ENCODE measurements at regions not wholly inside any gene's neighbourhood (a gene's known extent, or its start where the extent isn't known, plus 50 kb on each side); places are given as distances from the start of the nearest gene placed in this dataset.
"Not testable (repeated sequence)": the region's sequence is repeated elsewhere in the genome, so short reads cannot be mapped to it uniquely, and the experiment has no call there.

DNA sequence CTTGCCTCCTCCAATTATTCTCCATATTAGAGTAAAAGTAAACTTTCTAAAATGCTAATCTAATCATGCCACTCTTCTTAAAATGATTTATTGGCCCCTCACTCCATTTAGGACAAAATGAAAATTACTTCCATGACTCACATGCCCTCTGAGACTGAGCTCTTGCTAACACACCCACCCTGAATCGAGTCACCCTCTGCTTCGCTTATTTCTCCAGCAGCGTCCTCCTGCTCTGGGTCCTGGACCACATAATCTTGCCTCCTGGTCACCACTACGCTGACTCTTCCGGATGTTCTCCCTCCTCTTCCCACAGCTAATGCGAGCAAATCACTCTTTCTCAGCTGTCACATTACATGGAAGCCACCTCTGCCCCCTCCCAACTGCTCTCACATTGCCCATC is 384.0 kb upstream of the FZD8 start:
- no peak for DNase-seq

DNA sequence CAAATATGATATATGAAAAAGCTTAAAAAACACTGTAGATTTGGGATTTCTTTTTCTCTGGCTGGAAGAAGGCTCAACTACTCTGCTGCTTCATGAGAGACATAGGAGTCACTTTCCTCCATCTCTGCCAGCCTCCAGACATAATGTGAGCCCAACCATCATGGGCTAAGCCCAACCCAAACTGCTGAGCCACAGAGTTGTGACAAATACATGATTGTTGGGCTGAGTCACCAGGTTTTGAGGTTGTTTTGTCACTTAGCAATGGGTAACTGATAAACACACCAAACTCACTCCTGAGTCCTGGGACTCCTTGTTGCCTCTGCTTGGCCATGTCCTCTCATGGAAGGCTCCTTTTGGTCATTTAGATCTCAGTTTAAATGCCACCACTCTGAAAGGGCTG is 381.8 kb upstream of the FZD8 start:
- peak; percentile 66 for DNase-seq

DNA sequence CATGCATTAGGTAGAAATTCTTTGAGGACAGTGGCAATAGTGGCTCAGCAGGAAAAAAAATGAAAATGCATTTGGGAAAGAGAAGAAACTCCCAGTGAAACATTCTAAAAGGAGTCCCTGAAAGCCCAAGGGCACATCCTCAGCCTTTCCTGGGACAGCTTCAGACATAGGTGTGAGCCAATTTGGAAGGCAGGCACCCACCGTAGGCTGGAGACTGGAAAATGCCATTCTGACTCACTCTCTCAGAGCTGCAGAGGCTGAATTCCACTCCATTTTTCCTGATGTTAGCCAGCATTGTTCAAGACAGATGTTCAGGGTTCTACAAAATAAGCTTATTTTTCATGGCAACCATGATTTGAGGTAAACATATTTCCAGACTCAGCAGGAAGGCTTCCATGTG is 379.0 kb upstream of the FZD8 start:
- DNase-seq = no peak

DNA sequence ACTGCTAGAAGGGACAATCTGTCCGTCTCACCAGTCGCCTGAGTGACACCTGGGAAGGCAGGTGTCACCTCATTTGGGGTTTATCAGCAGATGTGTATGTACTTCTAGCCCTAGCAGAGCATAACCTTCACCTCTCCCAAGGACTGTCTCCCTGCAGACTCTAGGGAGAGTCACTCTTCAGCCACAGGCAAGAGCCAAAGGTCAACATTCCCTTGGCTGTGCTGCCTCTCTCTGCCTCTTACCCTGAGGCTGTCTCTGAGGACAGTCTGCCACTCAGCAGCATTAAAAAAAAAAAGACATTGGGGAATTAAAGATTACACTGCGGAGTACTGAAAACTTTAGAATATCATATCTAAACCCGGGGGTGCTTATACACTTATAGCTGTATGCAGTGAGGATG is 377.7 kb upstream of the FZD8 start:
- DNase-seq = no peak

DNA sequence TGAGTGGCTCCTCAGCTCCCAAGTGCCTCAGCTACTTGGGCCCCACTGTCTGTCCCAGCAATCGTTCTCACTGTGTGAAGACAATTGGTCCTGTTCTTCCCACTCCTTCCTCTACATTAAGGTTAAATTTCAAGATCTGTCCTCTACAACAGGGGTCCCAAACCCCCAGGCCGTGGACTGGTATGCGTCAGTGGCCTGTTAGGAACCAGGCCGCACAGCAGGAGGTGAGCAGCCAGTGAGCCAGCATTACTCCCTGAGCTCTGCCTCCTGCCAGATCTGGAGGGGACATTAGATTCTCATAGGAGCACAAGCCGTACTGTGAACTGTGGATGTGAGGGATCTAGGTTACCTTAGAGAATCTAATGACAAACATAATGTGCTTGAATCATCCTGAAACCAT is 376.9 kb upstream of the FZD8 start:
- no peak for DNase-seq

DNA sequence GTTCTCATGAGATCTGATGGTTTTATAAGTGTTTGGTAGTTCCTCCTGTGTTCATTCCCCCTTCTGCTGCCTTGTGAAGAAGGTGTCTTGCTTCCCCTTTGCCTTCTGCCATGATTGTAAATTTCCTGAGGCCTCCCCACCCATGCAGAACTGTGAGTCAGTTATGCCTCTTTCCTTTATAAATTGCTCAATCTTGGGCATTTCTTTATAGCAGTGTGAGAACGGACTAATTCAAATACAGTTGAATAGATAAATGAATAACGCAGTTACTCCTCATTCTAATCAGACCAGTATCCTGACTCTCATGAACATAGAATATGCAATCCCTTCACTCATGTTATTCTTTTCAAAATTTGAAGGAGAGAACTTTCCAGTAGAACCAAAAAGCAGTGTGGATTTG is 375.0 kb upstream of the FZD8 start:
- no peak for DNase-seq

DNA sequence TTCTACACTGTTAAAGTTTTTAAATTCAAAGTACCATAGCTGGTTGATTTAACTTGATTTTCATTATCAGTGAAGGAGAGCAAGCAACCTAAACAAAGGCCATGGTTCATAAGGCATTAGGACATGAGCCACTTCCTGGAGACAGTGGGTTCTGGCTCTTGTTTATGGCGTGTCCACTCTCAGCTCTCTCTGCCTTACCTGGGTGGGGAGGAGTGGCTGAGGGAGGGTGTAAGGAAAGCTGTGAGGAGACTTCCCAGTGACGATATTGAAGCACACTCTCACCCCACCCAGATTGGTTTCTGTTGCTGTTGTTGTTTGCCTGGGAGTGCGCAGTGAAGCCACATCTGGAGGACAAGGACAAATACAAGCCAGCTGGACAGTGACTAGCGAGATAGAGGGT is 365.3 kb upstream of the FZD8 start:
- no peak for DNase-seq

DNA sequence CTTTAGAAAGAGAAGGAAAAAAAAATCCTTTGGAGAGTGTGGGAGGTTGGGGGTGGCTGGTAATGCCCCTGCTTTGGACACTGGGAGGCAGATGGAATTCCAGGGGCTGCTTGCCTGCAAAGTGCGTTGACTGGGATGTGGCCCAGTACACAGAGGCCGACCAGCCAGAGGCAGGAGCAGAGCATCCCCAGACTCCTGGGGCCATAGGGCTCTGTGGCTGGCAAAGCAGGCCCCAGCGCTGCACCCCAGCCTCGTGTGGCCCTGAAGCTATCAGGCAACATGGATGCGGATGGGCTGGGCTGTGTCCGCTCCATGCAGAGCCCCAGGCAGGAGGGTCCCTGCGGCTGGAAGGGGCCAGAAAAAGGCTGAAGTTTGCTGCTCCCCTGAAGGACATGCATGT is 361.6 kb upstream of the FZD8 start:
- no peak for DNase-seq

DNA sequence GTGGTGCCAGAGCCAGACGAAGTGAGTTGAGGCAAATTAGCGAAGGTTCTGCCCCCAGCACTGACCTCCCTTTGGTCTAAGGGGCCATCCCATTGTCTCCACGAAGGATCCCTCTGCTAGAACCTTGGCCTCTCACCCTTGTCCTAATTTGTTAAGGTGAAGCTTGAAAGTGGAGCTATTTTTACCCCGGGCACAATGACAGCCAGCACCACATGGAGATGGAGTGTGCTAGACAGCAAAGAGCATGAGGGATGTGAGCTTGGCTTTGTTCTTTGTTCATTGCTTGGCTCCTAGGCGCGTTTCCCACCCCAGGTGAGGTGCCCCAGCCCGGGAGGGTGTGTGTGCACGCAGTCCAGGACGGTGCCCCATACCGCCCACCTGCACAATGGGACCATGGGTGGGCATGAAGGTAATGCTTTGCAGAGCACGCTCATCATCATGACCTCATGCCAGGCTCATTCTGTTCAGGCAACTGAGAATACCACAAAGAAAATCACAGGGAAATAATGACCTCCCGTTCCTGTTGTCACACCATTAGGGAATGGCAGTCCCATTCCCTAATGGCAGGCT is 361.0 kb upstream of the FZD8 start:
- no peak for DNase-seq

- no peak for DNase-seq
Measured at GRCh38 chr10:36002445-36002844, 360.3 kb upstream of the FZD8 start.

GRCh38 chr10:36000754-36001153 is 358.7 kb upstream of the FZD8 start:
- DNase-seq = not testable (repeated sequence)

GRCh38 chr10:35998026-35998425 is 355.9 kb upstream of the FZD8 start:
- DNase-seq = no peak

DNA sequence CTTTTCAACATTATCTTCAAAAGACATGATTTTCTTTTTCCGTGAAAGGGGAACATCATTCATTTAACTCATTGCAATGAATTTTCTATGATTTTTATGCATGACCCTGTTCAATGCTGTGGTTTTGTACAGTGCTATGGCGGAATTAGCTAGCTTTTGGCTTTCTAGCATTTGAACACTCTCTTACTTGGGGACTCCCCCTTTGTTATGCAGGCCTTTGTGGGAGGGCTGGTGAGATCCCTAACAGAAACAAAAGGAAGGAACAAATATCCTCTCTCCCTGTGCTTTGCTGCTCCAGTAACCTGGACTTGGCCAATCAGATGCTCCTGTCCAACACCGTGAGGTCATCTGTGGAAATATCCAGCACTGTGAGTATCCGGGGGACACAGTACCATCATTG is 353.4 kb upstream of the FZD8 start:
- no peak for DNase-seq

DNA sequence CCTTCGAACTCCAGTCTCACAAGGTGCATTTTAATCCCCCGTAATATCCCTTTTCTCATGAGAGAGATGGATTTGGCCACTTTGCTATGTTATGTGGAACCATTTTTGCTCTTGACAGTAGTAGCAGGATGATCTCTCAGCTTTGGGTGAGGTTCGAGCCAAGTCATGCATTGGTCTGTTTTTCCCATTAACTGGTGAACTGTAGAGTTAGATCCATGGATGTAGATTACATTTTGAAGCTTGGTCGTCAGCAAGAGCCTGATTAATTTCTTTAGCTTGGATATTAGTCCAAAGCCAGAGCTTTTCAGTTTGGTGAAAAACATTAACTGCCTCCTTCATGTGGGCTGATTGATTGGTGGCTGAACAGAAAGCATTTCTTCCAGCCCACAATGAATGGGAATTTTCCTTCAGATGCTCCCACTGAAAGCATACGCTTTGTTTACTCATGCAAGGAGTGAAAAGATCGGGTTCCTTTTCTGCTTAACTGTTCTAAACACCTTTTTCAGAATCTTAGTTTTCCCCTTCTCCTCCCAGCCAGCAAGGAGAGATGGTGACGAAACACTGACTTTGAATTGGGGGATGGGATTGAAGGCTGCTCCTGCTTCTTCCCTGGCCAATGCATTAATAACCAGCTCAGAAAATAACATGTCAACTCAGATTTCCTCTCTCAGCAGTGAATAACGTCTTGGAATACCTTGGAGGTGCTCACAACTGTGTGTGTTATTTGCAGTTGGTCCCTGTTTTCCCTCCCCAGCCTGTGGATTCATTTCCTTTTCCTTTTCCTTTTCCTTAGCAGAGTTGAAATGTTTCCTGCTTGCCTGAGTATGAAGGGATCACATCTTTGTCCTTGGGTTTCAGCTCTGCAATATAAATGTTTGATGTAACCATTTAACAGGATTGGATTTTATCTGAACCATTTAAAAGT is 351.8 kb upstream of the FZD8 start:
- no peak for DNase-seq

GRCh38 chr10:35992107-35992506 is 350.0 kb upstream of the FZD8 start:
- DNase-seq = no peak

- DNase-seq = no peak
Measured at GRCh38 chr10:35986756-35987502, 344.8 kb upstream of the FZD8 start.

- no peak for DNase-seq
Measured at GRCh38 chr10:35979116-35979515, 337.0 kb upstream of the FZD8 start.

DNA sequence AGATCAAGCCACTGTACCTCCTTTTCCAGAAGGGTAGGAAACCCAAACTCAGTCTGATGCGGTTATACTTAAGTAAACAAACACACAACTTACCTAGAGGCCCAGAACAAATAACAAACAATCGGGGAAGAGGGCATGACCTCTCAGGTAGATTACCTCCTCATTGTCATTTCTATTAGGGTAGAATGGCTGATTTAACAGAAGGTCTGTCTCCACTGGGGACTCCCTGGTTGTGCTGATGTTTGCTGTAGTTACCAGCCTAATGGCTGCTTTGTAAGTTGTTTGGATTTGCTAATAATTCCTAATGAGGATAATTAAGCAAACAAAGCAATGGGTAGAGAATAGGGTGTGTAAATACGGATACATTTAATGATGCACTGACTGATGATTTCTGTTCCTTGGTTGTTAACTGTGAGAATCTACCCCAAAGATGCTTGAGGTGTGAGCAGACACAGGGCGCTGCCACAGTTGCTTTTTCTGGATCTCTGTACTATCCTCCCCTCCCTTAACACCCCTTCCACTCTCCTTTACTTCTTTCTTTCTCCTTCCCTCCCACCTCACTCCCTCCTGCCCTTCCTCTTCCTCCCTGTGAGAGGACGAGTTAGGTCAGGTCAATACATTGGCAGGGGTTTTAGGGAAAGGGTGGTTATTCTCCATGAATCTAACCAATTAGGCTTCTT is 332.0 kb upstream of the FZD8 start:
- DNase-seq = not testable (repeated sequence)

DNA sequence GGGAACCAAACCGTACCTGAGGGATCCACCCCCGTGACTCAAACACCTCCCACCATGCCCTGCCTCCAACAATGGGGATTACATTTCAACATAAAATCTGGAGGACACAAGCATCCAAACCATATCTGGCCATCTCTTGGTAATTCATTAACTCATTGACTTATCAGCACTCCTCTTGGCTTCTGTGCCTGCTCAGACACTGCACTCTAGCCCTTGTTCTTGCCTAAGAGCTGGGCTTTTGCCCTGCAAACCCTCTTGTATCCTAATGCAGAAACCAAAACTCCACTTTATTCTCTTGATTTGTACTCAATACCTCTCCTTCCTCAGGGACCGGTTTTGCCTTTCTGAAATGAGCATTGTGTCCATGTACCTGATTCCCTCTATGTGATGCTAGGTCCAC is 330.2 kb upstream of the FZD8 start:
- DNase-seq = no peak

DNA sequence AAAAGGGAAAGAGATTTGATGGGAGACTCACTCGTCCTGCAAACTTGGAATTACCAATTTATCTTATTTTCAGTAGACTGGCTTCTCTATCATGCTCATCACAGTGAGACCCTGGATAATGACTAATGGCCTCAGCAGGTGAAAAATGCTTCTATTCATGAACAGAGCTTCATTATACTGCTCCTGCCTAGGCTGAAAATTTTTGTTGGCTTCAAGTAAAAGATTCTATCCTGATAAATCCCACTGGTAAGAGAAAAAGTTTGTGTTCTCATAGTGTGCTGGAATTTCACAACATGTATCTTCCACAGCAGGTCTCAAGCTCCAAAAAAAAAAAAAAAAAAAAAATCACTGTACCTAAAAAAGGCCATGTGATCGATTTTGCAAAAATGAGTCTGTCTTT is 329.3 kb upstream of the FZD8 start:
- DNase-seq = no peak

- no peak for DNase-seq
Measured at GRCh38 chr10:35963685-35964084, 321.6 kb upstream of the FZD8 start.

- peak; percentile 36 for DNase-seq
Measured at GRCh38 chr10:35961501-35961900, 319.4 kb upstream of the FZD8 start.

- DNase-seq = peak; percentile 15
Measured at GRCh38 chr10:35959252-35959651, 317.2 kb upstream of the FZD8 start.
